ENCODE measurements at regions not wholly inside any gene's neighbourhood (a gene's known extent, or its start where the extent isn't known, plus 50 kb on each side); places are given as distances from the start of the nearest gene placed in this dataset.

DNA sequence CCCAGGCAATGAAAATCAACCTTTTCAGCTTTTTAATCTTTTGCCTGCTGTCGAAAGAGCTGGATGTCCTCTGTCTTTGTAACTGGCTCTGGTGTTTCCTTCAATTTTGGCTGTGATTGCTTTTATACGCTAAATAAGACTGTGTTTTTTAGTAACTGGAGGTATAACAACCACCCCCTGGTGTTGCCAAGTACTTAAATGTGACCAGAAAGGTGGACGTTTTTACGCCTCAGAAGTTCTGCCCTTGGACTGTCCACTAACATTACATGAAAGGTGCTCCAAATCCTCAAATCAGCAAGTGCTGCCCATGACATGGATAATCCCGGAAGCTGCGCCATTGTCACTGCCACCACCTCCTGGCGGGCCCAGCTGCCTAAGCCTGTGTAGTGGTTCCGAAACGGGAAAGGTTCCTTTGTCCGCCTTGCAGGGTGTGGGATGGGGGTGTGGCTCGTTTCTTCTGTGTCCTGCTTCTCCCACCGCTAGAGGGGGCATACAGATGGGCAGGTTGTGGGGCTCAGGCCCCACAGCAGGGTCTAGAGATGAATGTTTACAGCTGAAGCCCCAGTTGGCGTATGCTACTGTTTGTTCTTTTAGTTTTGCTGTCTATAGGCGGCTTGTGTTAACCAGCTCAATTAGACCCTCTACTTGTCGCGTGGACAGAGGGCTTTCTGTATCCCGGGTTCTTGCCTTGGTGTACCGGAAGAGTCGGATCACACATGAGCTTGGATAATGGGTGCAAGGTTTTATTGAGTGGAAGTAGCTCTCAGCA is 82.2 kb upstream of the SEPTIN5 start:
- H3K4me1 Mint-ChIP-seq (ENCODE audit: low read depth, unreplicated experiment), result no peaks in the 10 kb centered on the region
- ChIA-PET POLR2A (no interaction called here), CTCF (interaction anchor here (0.6 to 0.9 kb wide), 3 partner anchors 53 to 449 kb away, joined by 3 read pairs; no protein-coding TSS in a partner anchor)
- DNase-seq, result peak; percentile 55 to 66
- Histone ChIP-seq H3K27me3 (replicated peaks; ENCODE audit: control insufficient read depth, insufficient read depth, low read length) (no peaks in the 10 kb centered on the region), H3K4me1 (no peaks in the 10 kb centered on the region), H3K36me3 (ENCODE audit: control insufficient read depth, insufficient read depth, low read length) (no peaks in the 10 kb centered on the region), H3K9me3 (no peaks in the 10 kb centered on the region), H3K4me3 (ENCODE audit: low read depth, low read length) (no peak overlapping the region)
- H3K36me3 Mint-ChIP-seq (ENCODE audit: insufficient read depth, unreplicated experiment), result no peaks in the 10 kb centered on the region
- H3K27ac Mint-ChIP-seq (ENCODE audit: unreplicated experiment), result no peak overlapping the region
- no TSS peak for BruUV-seq (replicated peaks)
- TF ChIP-seq, protein P1, sequence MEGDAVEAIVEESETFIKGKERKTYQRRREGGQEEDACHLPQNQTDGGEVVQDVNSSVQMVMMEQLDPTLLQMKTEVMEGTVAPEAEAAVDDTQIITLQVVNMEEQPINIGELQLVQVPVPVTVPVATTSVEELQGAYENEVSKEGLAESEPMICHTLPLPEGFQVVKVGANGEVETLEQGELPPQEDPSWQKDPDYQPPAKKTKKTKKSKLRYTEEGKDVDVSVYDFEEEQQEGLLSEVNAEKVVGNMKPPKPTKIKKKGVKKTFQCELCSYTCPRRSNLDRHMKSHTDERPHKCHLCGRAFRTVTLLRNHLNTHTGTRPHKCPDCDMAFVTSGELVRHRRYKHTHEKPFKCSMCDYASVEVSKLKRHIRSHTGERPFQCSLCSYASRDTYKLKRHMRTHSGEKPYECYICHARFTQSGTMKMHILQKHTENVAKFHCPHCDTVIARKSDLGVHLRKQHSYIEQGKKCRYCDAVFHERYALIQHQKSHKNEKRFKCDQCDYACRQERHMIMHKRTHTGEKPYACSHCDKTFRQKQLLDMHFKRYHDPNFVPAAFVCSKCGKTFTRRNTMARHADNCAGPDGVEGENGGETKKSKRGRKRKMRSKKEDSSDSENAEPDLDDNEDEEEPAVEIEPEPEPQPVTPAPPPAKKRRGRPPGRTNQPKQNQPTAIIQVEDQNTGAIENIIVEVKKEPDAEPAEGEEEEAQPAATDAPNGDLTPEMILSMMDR (IDR thresholded peaks at IDR 0.05; ENCODE audit: insufficient read depth in 1 of 2, low read depth in 1 of 2, low read length in 1 of 2, severe bottlenecking in 1 of 2, unreplicated experiment in 1 of 2), result peak; percentile 42 to 59
- H3K9me3 Mint-ChIP-seq (ENCODE audit: unreplicated experiment), result no peaks in the 10 kb centered on the region
- no peak overlapping the region for H3K4me3 Mint-ChIP-seq (ENCODE audit: unreplicated experiment)
- H3K27me3 Mint-ChIP-seq (ENCODE audit: insufficient read depth, unreplicated experiment), result peaks cover 6% of the 10 kb centered on the region
- intact Hi-C loops (cut with micrococcal nuclease; ENCODE audit: unreplicated experiment), result loop anchor here (5.0 to 10.0 kb wide), 3 partner anchors 55 to 157 kb away; partner anchors contain the start of genes CDC45, SEPTIN5 and UFD1

DNA sequence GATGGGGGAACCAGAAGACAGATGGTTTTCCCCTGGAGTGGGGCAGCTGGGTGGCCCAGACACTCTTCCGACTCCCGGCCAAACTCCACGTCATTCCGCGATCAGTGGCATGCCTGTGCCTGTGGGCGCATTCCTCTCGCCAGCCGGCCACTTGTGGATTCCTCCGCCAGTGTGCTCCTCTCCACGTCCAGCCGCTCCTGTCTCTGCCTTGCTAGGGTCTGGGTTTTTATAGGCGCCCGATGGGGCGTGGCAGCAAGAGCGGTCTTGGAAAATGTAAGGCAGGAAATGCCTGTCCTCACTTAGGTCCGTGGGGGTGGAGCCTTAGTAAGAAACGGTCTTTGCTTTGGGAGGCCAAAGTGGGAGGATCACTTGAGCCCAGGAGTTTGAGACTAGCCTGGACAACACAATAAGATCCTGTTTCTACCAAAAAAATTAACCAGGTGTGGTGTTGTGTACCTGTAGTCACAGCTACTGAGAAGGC is 81.6 kb upstream of the SEPTIN5 start:
- TF ChIP-seq, protein P1 (IDR thresholded peaks at IDR 0.05; ENCODE audit: insufficient read depth in 1 of 2, low read depth in 1 of 2, low read length in 1 of 2, severe bottlenecking in 1 of 2, unreplicated experiment in 1 of 2), result no peak
- Histone ChIP-seq H3K36me3 (ENCODE audit: control insufficient read depth, insufficient read depth, low read length) (no peaks in the 10 kb centered on the region), H3K4me1 (no peaks in the 10 kb centered on the region), H3K27me3 (replicated peaks; ENCODE audit: control insufficient read depth, insufficient read depth, low read length) (no peaks in the 10 kb centered on the region), H3K9me3 (no peaks in the 10 kb centered on the region), H3K4me3 (ENCODE audit: low read depth, low read length) (no peak overlapping the region)
- Mint-ChIP-seq H3K9me3 (ENCODE audit: unreplicated experiment) (no peaks in the 10 kb centered on the region), H3K27ac (ENCODE audit: unreplicated experiment) (no peak overlapping the region), H3K27me3 (ENCODE audit: insufficient read depth, unreplicated experiment) (peaks cover 6% of the 10 kb centered on the region), H3K36me3 (ENCODE audit: insufficient read depth, unreplicated experiment) (no peaks in the 10 kb centered on the region), H3K4me3 (ENCODE audit: unreplicated experiment) (no peak overlapping the region), H3K4me1 (ENCODE audit: low read depth, unreplicated experiment) (no peaks in the 10 kb centered on the region)
- DNase-seq, result peak in 1 of 2 experiments; percentile 36
- no TSS peak for BruUV-seq (replicated peaks)
- intact Hi-C loops (cut with micrococcal nuclease; ENCODE audit: unreplicated experiment), result loop anchor here (5.0 to 10.0 kb wide), 3 partner anchors 55 to 158 kb away; partner anchors contain the start of genes CDC45, SEPTIN5 and UFD1
- ChIA-PET POLR2A (interaction anchor here (0.7 kb wide), 1 partner anchor 64 kb away, joined by 3 read pairs; no protein-coding TSS in a partner anchor), CTCF (interaction anchor here (0.6 to 0.9 kb wide), 3 partner anchors 54 to 449 kb away, joined by 3 read pairs; no protein-coding TSS in a partner anchor)

DNA sequence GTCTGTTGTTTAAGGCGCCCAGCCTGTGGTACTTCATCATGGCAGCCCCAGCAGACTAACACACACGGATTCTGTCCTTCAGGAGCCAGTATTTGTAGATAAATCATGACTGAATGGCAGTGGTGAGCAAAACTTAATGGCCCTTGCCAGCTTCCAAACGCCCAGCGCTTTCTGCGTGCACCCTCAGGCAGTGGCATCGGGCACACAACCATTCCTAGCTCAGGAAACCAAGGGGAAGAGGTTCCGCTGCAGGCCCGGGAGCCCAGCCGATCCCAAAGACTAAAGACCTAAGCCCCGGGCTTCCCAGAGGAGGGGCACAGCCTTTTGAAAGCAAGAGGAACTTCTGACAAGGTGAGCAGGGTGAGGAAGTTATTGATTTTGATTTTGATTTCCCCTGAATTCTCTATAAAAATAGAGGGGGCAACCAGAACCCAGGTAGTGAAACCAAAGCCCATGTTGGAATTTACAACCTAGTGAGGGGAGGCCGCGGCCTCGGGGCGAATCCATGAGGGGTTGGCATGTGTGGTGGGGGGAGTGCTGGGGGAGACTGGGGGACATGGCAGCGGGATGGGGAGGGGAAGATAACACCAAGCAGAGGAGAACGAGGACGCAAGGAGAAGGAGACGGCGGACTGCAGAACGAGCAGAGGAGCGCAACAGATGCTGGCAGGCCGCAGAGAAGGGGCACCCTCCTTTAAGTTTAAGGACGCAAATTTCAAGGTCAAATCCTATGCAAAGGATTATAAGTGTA is 79.9 kb upstream of the SEPTIN5 start:
- no TSS peak for BruUV-seq (replicated peaks)

More for the DNA sequence above, 79.9 kb upstream of the SEPTIN5 start:
- no peaks in the 10 kb centered on the region for H3K4me1 ChIP-seq
- POLR2A ChIA-PET, result no interaction called here
- H3K27ac Mint-ChIP-seq (ENCODE audit: unreplicated experiment), result no peak overlapping the region
- H3K36me3 ChIP-seq (ENCODE audit: control insufficient read depth, insufficient read depth, low read length), result no peaks in the 10 kb centered on the region
- H3K4me3 Mint-ChIP-seq (ENCODE audit: unreplicated experiment), result no peak overlapping the region
- CTCF ChIA-PET, result no interaction called here
- no peaks in the 10 kb centered on the region for H3K27me3 ChIP-seq (replicated peaks; ENCODE audit: control insufficient read depth, insufficient read depth, low read length)
- H3K4me3 ChIP-seq (ENCODE audit: low read depth, low read length), result no peak overlapping the region
- no peaks in the 10 kb centered on the region for H3K9me3 Mint-ChIP-seq (ENCODE audit: unreplicated experiment)
- no peaks in the 10 kb centered on the region for H3K9me3 ChIP-seq
- intact Hi-C loops (cut with micrococcal nuclease; ENCODE audit: unreplicated experiment), result loop anchor here (5.0 to 10.0 kb wide), 3 partner anchors 57 to 160 kb away; partner anchors contain the start of genes CDC45, SEPTIN5 and UFD1
- DNase-seq, result peak in 1 of 2 experiments; percentile 15
- H3K36me3 Mint-ChIP-seq (ENCODE audit: insufficient read depth, unreplicated experiment), result no peaks in the 10 kb centered on the region
- TF ChIP-seq, protein P1 (IDR thresholded peaks at IDR 0.05; ENCODE audit: insufficient read depth in 1 of 2, low read depth in 1 of 2, low read length in 1 of 2, severe bottlenecking in 1 of 2, unreplicated experiment in 1 of 2), result no peak
- no peaks in the 10 kb centered on the region for H3K27me3 Mint-ChIP-seq (ENCODE audit: insufficient read depth, unreplicated experiment)
- H3K4me1 Mint-ChIP-seq (ENCODE audit: low read depth, unreplicated experiment), result no peaks in the 10 kb centered on the region
